Vagina (tissue), 2 donors: ENCODE measurements at regions not wholly inside any gene's neighbourhood (a gene's known extent, or its start where the extent isn't known, plus 50 kb on each side); places are given as distances from the start of the nearest gene placed in this dataset.
"Not testable (repeated sequence)": the region's sequence is repeated elsewhere in the genome, so short reads cannot be mapped to it uniquely, and the experiment has no call there.

Experiments used
- DNase-seq, 2 donors: peaks; one replicate each; pipeline ENCODE4 v3.0.0-alpha.2; 2017; ENCODE audit errors: extremely low spot score in 2 of 2
- H3K27ac ChIP-seq: fragments of 200-600 bp; sonication (generic); one replicate; pipeline ENCODE4 v1.5.1; 2019
- H3K27me3 ChIP-seq: fragments of 200-600 bp; sonication (generic); one replicate; pipeline ENCODE4 v1.5.1; 2019
- H3K36me3 ChIP-seq, 2 donors: fragments of 200-600 bp; sonication (generic); one replicate each; pipeline ENCODE4 v1.5.1; 2017 to 2019
- H3K4me1 ChIP-seq: fragments of 200-600 bp; sonication (generic); one replicate; pipeline ENCODE4 v1.5.1; 2019
- H3K4me3 ChIP-seq, 2 donors: fragments of 200-600 bp; sonication (generic); 1 replicate in 1 of 2; 2 replicates in 1 of 2; pipeline ENCODE4 v1.5.1; 2016 to 2019
- H3K9me3 ChIP-seq: fragments of 200-600 bp; sonication (generic); one replicate; pipeline ENCODE4 v1.5.1; 2019
- CTCF ChIP-seq, 3 experiments: fragments of 450-650 bp in 2 of 3; fragments of 200-600 bp in 1 of 3; sonication (generic) in 1 of 3; IDR thresholded peaks; one replicate each; pipeline ENCODE4 v1.5.1; 2017 to 2019; ENCODE audit warnings: antibody characterized with exemption in 3 of 3, mild to moderate bottlenecking in 2 of 3, moderate library complexity in 2 of 3
- POLR2A ChIP-seq, 2 donors: fragments of 450-650 bp; IDR thresholded peaks; one replicate each; pipeline ENCODE4 v1.6.1; 2017; ENCODE audit warnings: antibody characterized with exemption in 2 of 2, mild to moderate bottlenecking in 2 of 2, moderate library complexity in 2 of 2
- POLR2AphosphoS5 ChIP-seq, 2 donors: sonication (generic); formaldehyde crosslinking; IDR thresholded peaks; one replicate each; pipeline ENCODE4 v1.9.0; 2017; ENCODE audit warnings: antibody characterized with exemption in 2 of 2, mild to moderate bottlenecking in 2 of 2, low read depth in 1 of 2; ENCODE audit not compliant: insufficient read depth in 1 of 2
- intact Hi-C: fragments of 100-400 bp; cut with DNase I; formaldehyde crosslinking; loops from one replicate; pipeline ENCODE4 v1.15.1; 2023

GRCh38 chr9:89685698-89686097 lies 80.9 kb downstream of the GADD45G start:
- intact Hi-C loops: no loop called here
- Histone ChIP-seq H3K4me3 (no peak overlapping the region), H3K36me3 (no peaks in the 10 kb centered on the region), H3K9me3 (no peaks in the 10 kb centered on the region), H3K4me1 (peaks cover 14% of the 10 kb centered on the region), H3K27ac (no peak overlapping the region), H3K27me3 (no peaks in the 10 kb centered on the region)
- no peak for DNase-seq
- TF ChIP-seq CTCF (IDR thresholded peaks at IDR 0.05) (no peak), POLR2AphosphoS5 (IDR thresholded peaks at IDR 0.05; ENCODE audit: insufficient read depth in 1 of 2, low read depth in 1 of 2) (no peak), POLR2A (IDR thresholded peaks at IDR 0.05) (no peak)

- intact Hi-C loops: no loop called here
- Histone ChIP-seq H3K4me1 (peaks cover 14% of the 10 kb centered on the region), H3K27ac (no peak overlapping the region), H3K27me3 (no peaks in the 10 kb centered on the region), H3K36me3 (no peaks in the 10 kb centered on the region), H3K9me3 (no peaks in the 10 kb centered on the region), H3K4me3 (no peak overlapping the region)
- no peak for DNase-seq
- TF ChIP-seq POLR2A (IDR thresholded peaks at IDR 0.05): no peak
- TF ChIP-seq POLR2AphosphoS5 (IDR thresholded peaks at IDR 0.05; ENCODE audit: insufficient read depth in 1 of 2, low read depth in 1 of 2): peak; percentile 42 to 66
- TF ChIP-seq CTCF (IDR thresholded peaks at IDR 0.05): no peak
Observed at GRCh38 chr9:89686126-89686525, 81.3 kb downstream of the GADD45G start.

GRCh38 chr9:89686621-89687020 lies 81.8 kb downstream of the GADD45G start:
- Histone ChIP-seq H3K27ac (no peak overlapping the region), H3K27me3 (no peaks in the 10 kb centered on the region), H3K4me3 (no peak overlapping the region), H3K36me3 (no peaks in the 10 kb centered on the region), H3K9me3 (no peaks in the 10 kb centered on the region), H3K4me1 (peaks cover 14% of the 10 kb centered on the region)
- no peak for DNase-seq
- intact Hi-C loops: no loop called here
- TF ChIP-seq POLR2A (IDR thresholded peaks at IDR 0.05): no peak
- TF ChIP-seq CTCF (IDR thresholded peaks at IDR 0.05): no peak
- no peak for TF ChIP-seq POLR2AphosphoS5 (IDR thresholded peaks at IDR 0.05; ENCODE audit: insufficient read depth in 1 of 2, low read depth in 1 of 2)

GRCh38 chr9:89687188-89687587 lies 82.4 kb downstream of the GADD45G start:
- Histone ChIP-seq H3K9me3 (no peaks in the 10 kb centered on the region), H3K4me3 (no peak overlapping the region), H3K4me1 (peaks cover 14% of the 10 kb centered on the region), H3K36me3 (no peaks in the 10 kb centered on the region), H3K27me3 (no peaks in the 10 kb centered on the region), H3K27ac (no peak overlapping the region)
- DNase-seq: no peak
- intact Hi-C loops: no loop called here
- no peak for TF ChIP-seq POLR2A (IDR thresholded peaks at IDR 0.05)

GRCh38 chr9:89687848-89688247 lies 83.0 kb downstream of the GADD45G start:
- Histone ChIP-seq H3K27me3 (no peaks in the 10 kb centered on the region), H3K9me3 (no peaks in the 10 kb centered on the region), H3K4me3 (no peak overlapping the region), H3K27ac (no peak overlapping the region), H3K36me3 (no peaks in the 10 kb centered on the region), H3K4me1 (peaks cover 14% of the 10 kb centered on the region)
- intact Hi-C loops: no loop called here
- TF ChIP-seq CTCF (IDR thresholded peaks at IDR 0.05) (no peak), POLR2A (IDR thresholded peaks at IDR 0.05) (no peak), POLR2AphosphoS5 (IDR thresholded peaks at IDR 0.05; ENCODE audit: insufficient read depth in 1 of 2, low read depth in 1 of 2) (no peak)
- no peak for DNase-seq

- H3K27ac ChIP-seq, intact Hi-C loops, H3K27me3 ChIP-seq, H3K36me3 ChIP-seq, H3K4me3 ChIP-seq, DNase-seq, H3K9me3 ChIP-seq: not testable (repeated sequence)
- H3K4me1 ChIP-seq: peaks cover 14% of the 10 kb centered on the region
Observed at GRCh38 chr9:89689321-89689720, 84.5 kb downstream of the GADD45G start.
